Tibial nerve (tissue), 4 donors: ENCODE measurements at regions not wholly inside any gene's neighbourhood (a gene's known extent, or its start where the extent isn't known, plus 50 kb on each side); places are given as distances from the start of the nearest gene placed in this dataset.

Experiments used
- DNase-seq, 2 donors: peaks; one replicate each; pipeline ENCODE4 v3.0.0-alpha.2; 2019; ENCODE audit warnings: low spot score in 2 of 2
- H3K27ac ChIP-seq, 4 donors: fragments of 200-600 bp; sonication (generic) in 3 of 4; one replicate each; pipeline ENCODE4 v1.5.1; 2017 to 2019; ENCODE audit warnings: mild to moderate bottlenecking in 1 of 4
- H3K27me3 ChIP-seq, 2 donors: fragments of 200-600 bp; sonication (generic) in 1 of 2; one replicate each; pipeline versions ENCODE4 v1.5.1 to v1.6.0; 2017 to 2019
- H3K36me3 ChIP-seq, 3 donors: fragments of 200-600 bp; sonication (generic); one replicate each; pipeline ENCODE4 v1.5.1; 2018 to 2019
- H3K4me1 ChIP-seq, 4 donors: fragments of 200-600 bp; sonication (generic) in 3 of 4; one replicate each; pipeline ENCODE4 v1.5.1; 2017 to 2019
- H3K4me3 ChIP-seq, 4 donors: fragments of 200-600 bp; sonication (generic) in 3 of 4; one replicate each; pipeline ENCODE4 v1.5.1; 2017 to 2019; ENCODE audit warnings: mild to moderate bottlenecking in 1 of 4, moderate library complexity in 1 of 4
- H3K9me3 ChIP-seq, 4 donors: fragments of 200-600 bp; sonication (generic) in 3 of 4; one replicate each; pipeline ENCODE4 v1.5.1; 2017 to 2019
- CTCF ChIP-seq, 5 experiments: fragments of 200-600 bp in 3 of 5; fragments of 450-650 bp in 2 of 5; sonication (generic) in 3 of 5; IDR thresholded peaks; one replicate each; pipeline ENCODE4 v1.5.1; 2016 to 2019; ENCODE audit warnings: antibody characterized with exemption in 5 of 5, mild to moderate bottlenecking in 3 of 5, moderate library complexity in 2 of 5
- EP300 ChIP-seq, 2 donors: sonication (generic); formaldehyde crosslinking; IDR thresholded peaks; one replicate each; pipeline ENCODE4 v1.6.1; 2017; ENCODE audit warnings: antibody characterized with exemption in 2 of 2, mild to moderate bottlenecking in 1 of 2
- POLR2A ChIP-seq, 2 donors: fragments of 450-650 bp; IDR thresholded peaks; one replicate each; pipeline ENCODE4 v1.6.1; 2017; ENCODE audit warnings: antibody characterized with exemption in 2 of 2, mild to moderate bottlenecking in 2 of 2, moderate library complexity in 2 of 2
- WGBS, 2 donors: methylation state at CpG; one replicate each; pipeline ENCODE4 v1.1.5; 2018; 5-methylcytosine and 5-hydroxymethylcytosine counted together

GRCh38 chr7:45410893-45411292 is 163.3 kb upstream of the ADCY1 start:
- Histone ChIP-seq H3K36me3 (no peaks in the 10 kb centered on the region), H3K27me3 (no peaks in the 10 kb centered on the region), H3K9me3 (peaks cover 0 to 19% (median 0%) of the 10 kb centered on the region in 4 donors), H3K27ac (no peak overlapping the region), H3K4me3 (no peak overlapping the region), H3K4me1 (no peaks in the 10 kb centered on the region)
- TF ChIP-seq EP300 (IDR thresholded peaks at IDR 0.05) (no peak), CTCF (IDR thresholded peaks at IDR 0.05) (no peak), POLR2A (IDR thresholded peaks at IDR 0.05) (no peak)
- 74 to 77% methylated on average over 2 of the region's 2 CpGs for WGBS, 2 donors
- DNase-seq = no peak

GRCh38 chr7:45413419-45413818 is 160.7 kb upstream of the ADCY1 start:
- no peak overlapping the region for H3K27ac ChIP-seq
- TF ChIP-seq CTCF (IDR thresholded peaks at IDR 0.05) = no peak
- TF ChIP-seq EP300 (IDR thresholded peaks at IDR 0.05) = no peak
- TF ChIP-seq POLR2A (IDR thresholded peaks at IDR 0.05) = no peak
- H3K36me3 ChIP-seq = no peaks in the 10 kb centered on the region
- 75 to 84% methylated on average over 1 to 3 of the region's 3 CpGs for WGBS, 2 donors
- no peaks in the 10 kb centered on the region for H3K27me3 ChIP-seq
- H3K4me3 ChIP-seq = no peak overlapping the region
- no peaks in the 10 kb centered on the region for H3K4me1 ChIP-seq
- DNase-seq = no peak
- H3K9me3 ChIP-seq = peaks cover 0 to 19% (median 0%) of the 10 kb centered on the region in 4 donors

- H3K9me3 ChIP-seq = peaks cover 0 to 19% (median 0%) of the 10 kb centered on the region in 4 donors
- no peaks in the 10 kb centered on the region for H3K27me3 ChIP-seq
- H3K36me3 ChIP-seq = no peaks in the 10 kb centered on the region
- 87 to 94% methylated on average over 4 of the region's 4 CpGs for whole genome bisulfite sequencing, 2 donors
- no peak for DNase-seq
- TF ChIP-seq EP300 (IDR thresholded peaks at IDR 0.05) = no peak
- TF ChIP-seq POLR2A (IDR thresholded peaks at IDR 0.05) = no peak
- no peak for TF ChIP-seq CTCF (IDR thresholded peaks at IDR 0.05)
- no peaks in the 10 kb centered on the region for H3K4me1 ChIP-seq
- H3K27ac ChIP-seq = no peak overlapping the region
- H3K4me3 ChIP-seq = no peak overlapping the region
These were observed 159.9 kb upstream of the ADCY1 start for GRCh38 chr7:45414226-45414625.

GRCh38 chr7:45415265-45415664 is 158.9 kb upstream of the ADCY1 start:
- TF ChIP-seq CTCF (IDR thresholded peaks at IDR 0.05) (no peak), POLR2A (IDR thresholded peaks at IDR 0.05) (no peak), EP300 (IDR thresholded peaks at IDR 0.05) (no peak)
- H3K4me3 ChIP-seq = no peak overlapping the region
- no peak for DNase-seq
- peaks cover 0 to 15% (median 0%) of the 10 kb centered on the region in 4 donors for H3K9me3 ChIP-seq
- 76 to 93% methylated on average over 2 of the region's 2 CpGs for WGBS, 2 donors
- no peaks in the 10 kb centered on the region for H3K36me3 ChIP-seq
- no peaks in the 10 kb centered on the region for H3K27me3 ChIP-seq
- H3K27ac ChIP-seq = no peak overlapping the region
- H3K4me1 ChIP-seq = no peaks in the 10 kb centered on the region

DNA sequence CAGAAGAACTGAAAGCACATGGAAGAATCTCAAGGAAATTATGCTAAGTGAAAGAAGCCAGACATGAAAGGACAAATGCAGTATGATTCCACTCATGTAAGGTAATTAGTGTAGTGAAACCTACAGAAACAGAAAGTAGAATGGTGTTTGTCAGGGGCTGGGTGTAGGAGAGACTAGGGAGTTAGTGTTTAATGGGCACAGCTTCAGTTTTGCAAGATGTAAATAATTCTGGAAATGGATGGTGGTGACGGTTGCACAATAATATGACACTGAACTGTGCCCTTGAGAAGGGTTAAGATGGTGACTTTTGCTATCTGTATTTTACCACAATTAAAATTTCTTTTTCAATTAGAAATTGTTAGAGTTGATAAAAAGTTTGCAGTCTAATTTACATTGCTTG is 157.3 kb upstream of the ADCY1 start:
- TF ChIP-seq CTCF (IDR thresholded peaks at IDR 0.05) = no peak
- TF ChIP-seq EP300 (IDR thresholded peaks at IDR 0.05) = no peak
- no peak for TF ChIP-seq POLR2A (IDR thresholded peaks at IDR 0.05)
- no peaks in the 10 kb centered on the region for H3K4me1 ChIP-seq
- 48 to 79% methylated on average over 1 of the region's 1 CpG for WGBS, 2 donors

More for the DNA sequence above, 157.3 kb upstream of the ADCY1 start:
- Histone ChIP-seq H3K9me3 (no peaks in the 10 kb centered on the region), H3K4me3 (no peak overlapping the region), H3K27ac (no peak overlapping the region), H3K36me3 (no peaks in the 10 kb centered on the region), H3K27me3 (no peaks in the 10 kb centered on the region)
- no peak for DNase-seq
